Naive thymus-derived CD8-positive, alpha-beta T cell (primary cell): ENCODE measurements at regions not wholly inside any gene's neighbourhood (a gene's known extent, or its start where the extent isn't known, plus 50 kb on each side); places are given as distances from the start of the nearest gene placed in this dataset.

Source experiments
- ATAC-seq, 2 donors: fragments of 150-1000 bp; cut with Tn5 transposase in 1 of 2; sonication (Bioruptor Pico), chemical (Tn5 transposase) in 1 of 2; 1 replicate in 1 of 2; 2 replicates in 1 of 2; pipeline ENCODE4 v1.10.0; 2021; ENCODE audit warnings: mild to moderate bottlenecking in 2 of 2, moderate library complexity in 2 of 2
- POLR2A ChIA-PET: fragments of 350-600 bp; sonication (Branson Sonifier 250); formaldehyde crosslinking; loops from one replicate; lab custom pipeline; 2021; ENCODE audit warnings: antibody characterized with exemption; lab: Charles Lee
- DNase-seq, 10 donors: peaks; one replicate each; pipeline versions ENCODE4 v3.0.0 to v3.0.0-alpha.2; 2020 to 2022
- H3K27ac Mint-ChIP-seq, 10 donors: one replicate each; pipeline ENCODE4 v1.8.0; 2020 to 2022; ENCODE audit warnings: mild to moderate bottlenecking in 10 of 10, mixed read lengths in 10 of 10, moderate library complexity in 4 of 10, inconsistent platforms in 1 of 10
- H3K27me3 Mint-ChIP-seq, 5 donors: one replicate each; pipeline ENCODE4 v1.8.0; 2021 to 2022; ENCODE audit warnings: mixed read lengths in 5 of 5
- H3K36me3 Mint-ChIP-seq, 3 donors: one replicate each; pipeline ENCODE4 v1.8.0; 2020 to 2022; ENCODE audit warnings: mixed read lengths in 3 of 3, mild to moderate bottlenecking in 2 of 3, inconsistent platforms in 1 of 3
- H3K4me1 Mint-ChIP-seq, 4 donors: one replicate each; pipeline ENCODE4 v1.8.0; 2021 to 2022; ENCODE audit warnings: mixed read lengths in 4 of 4
- H3K4me3 Mint-ChIP-seq, 10 donors: one replicate each; pipeline ENCODE4 v1.8.0; 2020 to 2022; ENCODE audit warnings: mild to moderate bottlenecking in 10 of 10, mixed read lengths in 10 of 10, moderate library complexity in 6 of 10, inconsistent platforms in 1 of 10
- H3K9me3 Mint-ChIP-seq, 9 donors: one replicate each; pipeline ENCODE4 v1.8.0; 2020 to 2022; ENCODE audit warnings: mixed read lengths in 9 of 9, mild to moderate bottlenecking in 3 of 9, inconsistent platforms in 1 of 9, moderate library complexity in 1 of 9

GRCh38 chr6:22445946-22446345 lies 123.4 kb upstream of the HDGFL1 start:
- no peaks in the 10 kb centered on the region for H3K36me3 Mint-ChIP-seq
- H3K27ac Mint-ChIP-seq = no peak overlapping the region
- H3K4me1 Mint-ChIP-seq = no peaks in the 10 kb centered on the region
- POLR2A ChIA-PET = no interaction called here
- ATAC-seq (no peak), DNase-seq (no peak)
- H3K9me3 Mint-ChIP-seq = peaks cover 0 to 2% (median 0%) of the 10 kb centered on the region in 9 donors
- no peaks in the 10 kb centered on the region for H3K27me3 Mint-ChIP-seq
- H3K4me3 Mint-ChIP-seq = no peak overlapping the region

- ATAC-seq (no peak), DNase-seq (no peak)
- POLR2A ChIA-PET = no interaction called here
- H3K4me3 Mint-ChIP-seq = no peak overlapping the region
- no peak overlapping the region for H3K27ac Mint-ChIP-seq
- H3K4me1 Mint-ChIP-seq = no peaks in the 10 kb centered on the region
- no peaks in the 10 kb centered on the region for H3K27me3 Mint-ChIP-seq
- H3K36me3 Mint-ChIP-seq = no peaks in the 10 kb centered on the region
- H3K9me3 Mint-ChIP-seq = peaks cover 0 to 2% (median 0%) of the 10 kb centered on the region in 9 donors
Measured at GRCh38 chr6:22447249-22448196, 121.8 kb upstream of the HDGFL1 start.

- Mint-ChIP-seq H3K4me1 (no peaks in the 10 kb centered on the region), H3K9me3 (peaks cover 0 to 2% (median 0%) of the 10 kb centered on the region in 9 donors), H3K27ac (no peak overlapping the region), H3K4me3 (no peak overlapping the region), H3K27me3 (peaks cover 0 to 4% (median 0%) of the 10 kb centered on the region in 5 donors), H3K36me3 (no peaks in the 10 kb centered on the region)
- no peak for ATAC-seq
- DNase-seq = no peak
- POLR2A ChIA-PET = no interaction called here
Measured at GRCh38 chr6:22448291-22448711, 121.1 kb upstream of the HDGFL1 start.

GRCh38 chr6:22451962-22452361 lies 117.4 kb upstream of the HDGFL1 start:
- Mint-ChIP-seq H3K4me3 (no peak overlapping the region), H3K36me3 (no peaks in the 10 kb centered on the region), H3K9me3 (peaks cover 0 to 5% (median 0%) of the 10 kb centered on the region in 9 donors), H3K4me1 (no peaks in the 10 kb centered on the region), H3K27ac (no peak overlapping the region), H3K27me3 (peaks cover 0 to 4% (median 0%) of the 10 kb centered on the region in 5 donors)
- DNase-seq = no peak
- POLR2A ChIA-PET = no interaction called here
- no peak for ATAC-seq

GRCh38 chr6:22455378-22455777 lies 114.0 kb upstream of the HDGFL1 start:
- H3K27me3 Mint-ChIP-seq = peaks cover 0 to 4% (median 0%) of the 10 kb centered on the region in 5 donors
- POLR2A ChIA-PET = no interaction called here
- H3K4me1 Mint-ChIP-seq = no peaks in the 10 kb centered on the region
- H3K27ac Mint-ChIP-seq = no peak overlapping the region
- no peak for DNase-seq
- no peak for ATAC-seq
- peaks cover 0 to 11% (median 0%) of the 10 kb centered on the region in 9 donors for H3K9me3 Mint-ChIP-seq
- no peaks in the 10 kb centered on the region for H3K36me3 Mint-ChIP-seq
- no peak overlapping the region for H3K4me3 Mint-ChIP-seq

- ATAC-seq = no peak
- Mint-ChIP-seq H3K9me3 (peaks cover 0 to 11% (median 0%) of the 10 kb centered on the region in 9 donors), H3K36me3 (no peaks in the 10 kb centered on the region), H3K27me3 (no peaks in the 10 kb centered on the region), H3K27ac (no peak overlapping the region), H3K4me3 (no peak overlapping the region), H3K4me1 (no peaks in the 10 kb centered on the region)
- POLR2A ChIA-PET = no interaction called here
- DNase-seq = no peak
Measured at GRCh38 chr6:22457996-22458395, 111.4 kb upstream of the HDGFL1 start.

- Mint-ChIP-seq H3K4me1 (no peaks in the 10 kb centered on the region), H3K36me3 (no peaks in the 10 kb centered on the region), H3K4me3 (no peak overlapping the region), H3K9me3 (peaks cover 0 to 7% (median 0%) of the 10 kb centered on the region in 9 donors), H3K27ac (no peak overlapping the region), H3K27me3 (peaks cover 0 to 3% (median 0%) of the 10 kb centered on the region in 5 donors)
- DNase-seq (no peak), ATAC-seq (no peak)
- POLR2A ChIA-PET = no interaction called here
Measured at GRCh38 chr6:22466665-22467245, 102.6 kb upstream of the HDGFL1 start.

- ATAC-seq = no peak
- H3K36me3 Mint-ChIP-seq = no peaks in the 10 kb centered on the region
- DNase-seq = no peak
- no peak overlapping the region for H3K4me3 Mint-ChIP-seq
- no peak overlapping the region for H3K27ac Mint-ChIP-seq
- H3K4me1 Mint-ChIP-seq = no peaks in the 10 kb centered on the region
- H3K9me3 Mint-ChIP-seq = peaks cover 0 to 7% (median 0%) of the 10 kb centered on the region in 9 donors
- POLR2A ChIA-PET = no interaction called here
- H3K27me3 Mint-ChIP-seq = peaks cover 0 to 3% (median 0%) of the 10 kb centered on the region in 5 donors
Measured at GRCh38 chr6:22467645-22468044, 101.7 kb upstream of the HDGFL1 start.

GRCh38 chr6:22468256-22468965 lies 101.0 kb upstream of the HDGFL1 start:
- DNase-seq = no peak
- Mint-ChIP-seq H3K9me3 (peaks cover 0 to 7% (median 0%) of the 10 kb centered on the region in 9 donors), H3K4me3 (no peak overlapping the region), H3K27ac (no peak overlapping the region), H3K27me3 (peaks cover 0 to 3% (median 0%) of the 10 kb centered on the region in 5 donors), H3K36me3 (no peaks in the 10 kb centered on the region), H3K4me1 (no peaks in the 10 kb centered on the region)
- ATAC-seq = no peak
- POLR2A ChIA-PET = no interaction called here

- ATAC-seq = no peak
- no peaks in the 10 kb centered on the region for H3K36me3 Mint-ChIP-seq
- peaks cover 0 to 3% (median 0%) of the 10 kb centered on the region in 5 donors for H3K27me3 Mint-ChIP-seq
- DNase-seq = no peak
- no peaks in the 10 kb centered on the region for H3K4me1 Mint-ChIP-seq
- H3K9me3 Mint-ChIP-seq = peaks cover 0 to 5% (median 0%) of the 10 kb centered on the region in 9 donors
- no peak overlapping the region for H3K27ac Mint-ChIP-seq
- H3K4me3 Mint-ChIP-seq = no peak overlapping the region
- POLR2A ChIA-PET = no interaction called here
Measured at GRCh38 chr6:22470454-22471131, 98.8 kb upstream of the HDGFL1 start.

- peaks cover 0 to 5% (median 0%) of the 10 kb centered on the region in 9 donors for H3K9me3 Mint-ChIP-seq
- ATAC-seq = no peak
- peaks cover 0 to 3% (median 0%) of the 10 kb centered on the region in 5 donors for H3K27me3 Mint-ChIP-seq
- no peaks in the 10 kb centered on the region for H3K4me1 Mint-ChIP-seq
- H3K36me3 Mint-ChIP-seq = no peaks in the 10 kb centered on the region
- no peak for DNase-seq
- POLR2A ChIA-PET = no interaction called here
- H3K27ac Mint-ChIP-seq = no peak overlapping the region
- no peak overlapping the region for H3K4me3 Mint-ChIP-seq
Measured at GRCh38 chr6:22471132-22471690, 98.2 kb upstream of the HDGFL1 start.

- H3K4me3 Mint-ChIP-seq = no peak overlapping the region
- ATAC-seq = no peak
Measured at GRCh38 chr6:22471746-22472145, 97.6 kb upstream of the HDGFL1 start.

More at GRCh38 chr6:22471746-22472145, 97.6 kb upstream of the HDGFL1 start:
- H3K4me1 Mint-ChIP-seq = no peaks in the 10 kb centered on the region
- POLR2A ChIA-PET = no interaction called here
- H3K9me3 Mint-ChIP-seq = peaks cover 0 to 5% (median 0%) of the 10 kb centered on the region in 9 donors
- no peak overlapping the region for H3K27ac Mint-ChIP-seq
- DNase-seq = no peak
- peaks cover 0 to 3% (median 0%) of the 10 kb centered on the region in 5 donors for H3K27me3 Mint-ChIP-seq
- no peaks in the 10 kb centered on the region for H3K36me3 Mint-ChIP-seq
